OCI-LY7 (cell line): ENCODE measurements at regions not wholly inside any gene's neighbourhood (a gene's known extent, or its start where the extent isn't known, plus 50 kb on each side); places are given as distances from the start of the nearest gene placed in this dataset.

Source experiments
- CTCF ChIP-seq: fragments of 200-600 bp; sonication (generic); conservative IDR thresholded peaks from 2 replicates; pipeline ENCODE4 v1.5.1; 2014; ENCODE audit warnings: mild to moderate bottlenecking, antibody characterized with exemption, low read length, moderate library complexity, mixed read lengths
- EZH2phosphoT487 ChIP-seq: fragments of 200-600 bp; sonication (generic); IDR thresholded peaks from 2 replicates; pipeline ENCODE4 v1.6.1; 2018; ENCODE audit warnings: low read depth, borderline replicate concordance, mild to moderate bottlenecking, mixed run types, antibody characterized with exemption, low read length, moderate library complexity, mixed read lengths

DNA sequence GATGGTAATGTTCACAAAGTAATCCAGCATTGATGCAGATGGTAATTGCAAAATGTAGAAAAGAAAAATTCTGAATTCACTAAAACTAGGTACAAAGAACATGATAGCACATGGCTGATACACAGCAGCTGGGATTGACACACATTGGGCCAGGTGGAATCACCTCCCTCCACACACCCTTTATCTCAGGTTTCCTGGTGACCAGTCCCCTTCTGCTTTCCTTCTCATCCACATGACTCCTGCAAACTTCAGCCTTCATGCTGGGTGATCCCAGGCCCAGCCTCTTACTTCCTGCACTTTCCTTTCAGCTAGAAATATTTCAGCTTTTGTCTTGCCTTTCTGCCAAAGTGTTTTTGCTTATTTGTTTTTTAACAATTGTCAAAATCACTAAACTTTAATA, 246.9 kb downstream of the LNPK start:
- no peak for TF ChIP-seq EZH2phosphoT487
- no peak for TF ChIP-seq CTCF
